Aorta (tissue), 5 donors: ENCODE measurements at regions not wholly inside any gene's neighbourhood (a gene's known extent, or its start where the extent isn't known, plus 50 kb on each side); places are given as distances from the start of the nearest gene placed in this dataset.

Source experiments
- ATAC-seq: fragments of 200-7000 bp; cut with Tn5 transposase; one replicate; pipeline ENCODE4 v1.9.1; 2022; ENCODE audit warnings: moderate library complexity; ENCODE audit not compliant: low FRiP score
- DNase-seq, 2 donors: peaks; one replicate each; pipeline ENCODE4 v3.0.0-alpha.2; 2020
- H3K27ac ChIP-seq, 2 donors: one replicate each; pipeline ENCODE4 v1.5.1; 2013; ENCODE audit warnings: low read length in 2 of 2, mild to moderate bottlenecking in 2 of 2, moderate library complexity in 2 of 2, control low read depth in 1 of 2, inconsistent platforms in 1 of 2, low read depth in 1 of 2
- H3K27me3 ChIP-seq, 2 donors: one replicate each; pipeline ENCODE4 v1.6.1; 2013; ENCODE audit warnings: control low read depth in 1 of 2, low read length in 1 of 2, mild to moderate bottlenecking in 1 of 2, moderate library complexity in 1 of 2; ENCODE audit not compliant: insufficient read depth in 2 of 2, control insufficient read depth in 1 of 2
- H3K36me3 ChIP-seq, 2 donors: one replicate each; pipeline ENCODE4 v1.6.1; 2013; ENCODE audit warnings: control low read depth in 1 of 2, low read length in 1 of 2, mild to moderate bottlenecking in 1 of 2; ENCODE audit not compliant: insufficient read depth in 2 of 2, control insufficient read depth in 1 of 2
- H3K4me1 ChIP-seq, 2 donors: one replicate each; pipeline ENCODE4 v1.6.1; 2013; ENCODE audit warnings: low read length in 2 of 2, control low read depth in 1 of 2, mild to moderate bottlenecking in 1 of 2, moderate library complexity in 1 of 2; ENCODE audit not compliant: insufficient read depth in 2 of 2, control insufficient read depth in 1 of 2
- H3K4me3 ChIP-seq, 2 donors: one replicate each; pipeline ENCODE4 v1.5.1; 2013; ENCODE audit warnings: low read length in 2 of 2, control low read depth in 1 of 2, mild to moderate bottlenecking in 1 of 2
- H3K9me3 ChIP-seq: one replicate; pipeline ENCODE4 v1.6.1; 2013; ENCODE audit warnings: mild to moderate bottlenecking, low read length; ENCODE audit not compliant: control insufficient read depth
- WGBS, 2 donors: extraction: QIAGEN DNeasy Blood & Tissue Kit; methylation state at CpG; one replicate each; pipeline ENCODE4 v1.1.7; 2013; 5-methylcytosine and 5-hydroxymethylcytosine counted together
- intact Hi-C, 2 donors: fragments of 100-400 bp; cut with DNase I; formaldehyde crosslinking; loops; one replicate each; pipeline versions ENCODE4 v1.14.2 to v1.15.0; 2022
- donor health status: healthy with polysubstance abuse.
- donor health status: Bipolar disorder and iron deficiency.
- donor health status: DM: no; HTN: no; CAD: no.
- donor health status: DM: no; HTN: no; CAD: no.
- donor health status: DM: yes; HTN: yes; CAD: no.

GRCh38 chr1:218728898-218729565 lies 383.9 kb downstream of the TGFB2 start:
- Histone ChIP-seq H3K4me3 (no peak overlapping the region), H3K27ac (no peak overlapping the region), H3K27me3 (no peaks in the 10 kb centered on the region), H3K36me3 (no peaks in the 10 kb centered on the region), H3K4me1 (no peaks in the 10 kb centered on the region), H3K9me3 (no peaks in the 10 kb centered on the region)
- DNase-seq (no peak), ATAC-seq (no peak)
- WGBS, 2 donors: 44 to 60% methylated on average over 1 of the region's 1 CpG
- intact Hi-C loops: no loop called here

GRCh38 chr1:218735436-218736032 lies 390.4 kb downstream of the TGFB2 start:
- Histone ChIP-seq H3K9me3 (no peaks in the 10 kb centered on the region), H3K4me1 (no peaks in the 10 kb centered on the region), H3K36me3 (no peaks in the 10 kb centered on the region), H3K4me3 (no peak overlapping the region), H3K27me3 (no peaks in the 10 kb centered on the region), H3K27ac (no peak overlapping the region)
- DNase-seq (no peak), ATAC-seq (peak; percentile 83)
- intact Hi-C loops: loop anchor here in 1 of 2 donors (5.0 kb wide), 1 partner anchor 398 kb away; no protein-coding TSS in a partner anchor

GRCh38 chr1:218739426-218739825 lies 394.3 kb downstream of the TGFB2 start:
- H3K27ac ChIP-seq: no peak overlapping the region
- intact Hi-C loops: loop anchor here in 1 of 2 donors (5.0 kb wide), 1 partner anchor 402 kb away; no protein-coding TSS in a partner anchor
- H3K4me1 ChIP-seq: no peaks in the 10 kb centered on the region
- no peaks in the 10 kb centered on the region for H3K9me3 ChIP-seq
- no peaks in the 10 kb centered on the region for H3K27me3 ChIP-seq
- no peaks in the 10 kb centered on the region for H3K36me3 ChIP-seq
- WGBS, 2 donors: 56 to 72% methylated on average over 4 of the region's 4 CpGs
- ATAC-seq: peak; percentile 61
- no peak overlapping the region for H3K4me3 ChIP-seq
- DNase-seq: peak in 1 of 2 donors; percentile 55

GRCh38 chr1:218741852-218742251 lies 396.7 kb downstream of the TGFB2 start:
- intact Hi-C loops: no loop called here
- H3K27ac ChIP-seq: no peak overlapping the region
- H3K27me3 ChIP-seq: no peaks in the 10 kb centered on the region
- 91 to 96% methylated on average over 3 of the region's 3 CpGs for WGBS, 2 donors
- no peak overlapping the region for H3K4me3 ChIP-seq
- H3K4me1 ChIP-seq: no peaks in the 10 kb centered on the region
- H3K36me3 ChIP-seq: no peaks in the 10 kb centered on the region
- H3K9me3 ChIP-seq: no peaks in the 10 kb centered on the region
- ATAC-seq (no peak), DNase-seq (no peak)

GRCh38 chr1:218742467-218743262 lies 397.5 kb downstream of the TGFB2 start:
- Histone ChIP-seq H3K27me3 (no peaks in the 10 kb centered on the region), H3K9me3 (no peaks in the 10 kb centered on the region), H3K4me1 (no peaks in the 10 kb centered on the region), H3K36me3 (no peaks in the 10 kb centered on the region), H3K27ac (no peak overlapping the region), H3K4me3 (no peak overlapping the region)
- WGBS, 2 donors: 91 to 95% methylated on average over 6 of the region's 6 CpGs
- DNase-seq (no peak), ATAC-seq (no peak)
- intact Hi-C loops: no loop called here

GRCh38 chr1:218743861-218744505 lies 398.8 kb downstream of the TGFB2 start:
- ATAC-seq (no peak), DNase-seq (no peak)
- 96 to 99% methylated on average over 4 of the region's 4 CpGs for WGBS, 2 donors
- intact Hi-C loops: no loop called here
- H3K27me3 ChIP-seq: no peaks in the 10 kb centered on the region
- H3K4me3 ChIP-seq: no peak overlapping the region
- no peaks in the 10 kb centered on the region for H3K36me3 ChIP-seq
- no peak overlapping the region for H3K27ac ChIP-seq
- H3K9me3 ChIP-seq: no peaks in the 10 kb centered on the region
- no peaks in the 10 kb centered on the region for H3K4me1 ChIP-seq

GRCh38 chr1:218748071-218748470 lies 402.9 kb downstream of the TGFB2 start:
- Histone ChIP-seq H3K9me3 (no peaks in the 10 kb centered on the region), H3K27ac (no peak overlapping the region), H3K27me3 (no peaks in the 10 kb centered on the region), H3K36me3 (no peaks in the 10 kb centered on the region), H3K4me3 (no peak overlapping the region), H3K4me1 (no peaks in the 10 kb centered on the region)
- WGBS, 2 donors: 82 to 87% methylated on average over 1 of the region's 1 CpG
- ATAC-seq: no peak
- no peak for DNase-seq
- intact Hi-C loops: no loop called here

GRCh38 chr1:218750216-218750970 lies 405.3 kb downstream of the TGFB2 start:
- no peak overlapping the region for H3K4me3 ChIP-seq
- intact Hi-C loops: no loop called here
- 97% methylated on average over 16 of the region's 16 CpGs for WGBS, 2 donors
- H3K27ac ChIP-seq: no peak overlapping the region
- no peaks in the 10 kb centered on the region for H3K36me3 ChIP-seq
- H3K9me3 ChIP-seq: no peaks in the 10 kb centered on the region
- ATAC-seq: no peak
- no peaks in the 10 kb centered on the region for H3K4me1 ChIP-seq
- no peak for DNase-seq
- no peaks in the 10 kb centered on the region for H3K27me3 ChIP-seq
